Bronchial epithelial cell (primary cell): ENCODE measurements at regions not wholly inside any gene's neighbourhood (a gene's known extent, or its start where the extent isn't known, plus 50 kb on each side); places are given as distances from the start of the nearest gene placed in this dataset.

Experiments used
- DNase-seq: peaks from one replicate; pipeline ENCODE4 v3.0.0-alpha.2; 2010; ENCODE audit warnings: low read depth
- FAIRE-seq: peaks from 2 replicates; lab custom pipeline; 2011; peaks lifted over from hg19 to GRCh38; lab: Jason Lieb, UNC
- H3K27me3 ChIP-seq: 2 replicates; pipeline ENCODE4 v1.5.1; 2011; ENCODE audit warnings: low read length; ENCODE audit not compliant: control insufficient read depth, insufficient read depth
- H3K36me3 ChIP-seq: 2 replicates; pipeline ENCODE4 v1.5.1; 2011; ENCODE audit warnings: low read length; ENCODE audit not compliant: control insufficient read depth, insufficient read depth
- H3K4me3 ChIP-seq: 2 replicates; pipeline ENCODE4 v1.5.1; 2011; ENCODE audit warnings: mild to moderate bottlenecking, low read depth, low read length, control low read depth
- CTCF ChIP-seq: IDR thresholded peaks from 2 replicates; pipeline ENCODE4 v1.5.1; 2011; ENCODE audit warnings: mild to moderate bottlenecking, moderate library complexity, low read length, control low read depth, inconsistent platforms; ENCODE audit not compliant: insufficient read depth, severe bottlenecking

- Histone ChIP-seq H3K36me3 (no peaks in the 10 kb centered on the region), H3K4me3 (no peak overlapping the region), H3K27me3 (no peaks in the 10 kb centered on the region)
- no peak for TF ChIP-seq CTCF
- DNase-seq (no peak), FAIRE-seq (no peak)
These were observed 796.3 kb upstream of the MAP3K7 start for GRCh38 chr6:91383207-91383606.

GRCh38 chr6:91376686-91377085, 789.8 kb upstream of the MAP3K7 start:
- no peak for TF ChIP-seq CTCF
- FAIRE-seq: no peak
- Histone ChIP-seq H3K4me3 (no peak overlapping the region), H3K27me3 (no peaks in the 10 kb centered on the region), H3K36me3 (no peaks in the 10 kb centered on the region)
- no peak for DNase-seq

GRCh38 chr6:91366781-91367180, 779.9 kb upstream of the MAP3K7 start:
- DNase-seq: no peak
- TF ChIP-seq CTCF: no peak
- Histone ChIP-seq H3K4me3 (no peak overlapping the region), H3K36me3 (no peaks in the 10 kb centered on the region), H3K27me3 (no peaks in the 10 kb centered on the region)
- no peak for FAIRE-seq

- no peak for DNase-seq
- Histone ChIP-seq H3K4me3 (no peak overlapping the region), H3K27me3 (no peaks in the 10 kb centered on the region), H3K36me3 (no peaks in the 10 kb centered on the region)
- FAIRE-seq: no peak
- TF ChIP-seq CTCF: no peak
These were observed 772.1 kb upstream of the MAP3K7 start for GRCh38 chr6:91358986-91359385.

- FAIRE-seq: no peak
- no peak overlapping the region for H3K4me3 ChIP-seq
- no peaks in the 10 kb centered on the region for H3K27me3 ChIP-seq
- H3K36me3 ChIP-seq: no peaks in the 10 kb centered on the region
- TF ChIP-seq CTCF: no peak
- DNase-seq: peak; percentile 5
These were observed 766.0 kb upstream of the MAP3K7 start for GRCh38 chr6:91352878-91353277.

- Histone ChIP-seq H3K27me3 (no peaks in the 10 kb centered on the region), H3K4me3 (no peak overlapping the region), H3K36me3 (no peaks in the 10 kb centered on the region)
- FAIRE-seq (no peak), DNase-seq (no peak)
- no peak for TF ChIP-seq CTCF
These were observed 765.4 kb upstream of the MAP3K7 start for GRCh38 chr6:91352321-91352720.
